ENCODE measurements at regions not wholly inside any gene's neighbourhood (a gene's known extent, or its start where the extent isn't known, plus 50 kb on each side); places are given as distances from the start of the nearest gene placed in this dataset.

DNA sequence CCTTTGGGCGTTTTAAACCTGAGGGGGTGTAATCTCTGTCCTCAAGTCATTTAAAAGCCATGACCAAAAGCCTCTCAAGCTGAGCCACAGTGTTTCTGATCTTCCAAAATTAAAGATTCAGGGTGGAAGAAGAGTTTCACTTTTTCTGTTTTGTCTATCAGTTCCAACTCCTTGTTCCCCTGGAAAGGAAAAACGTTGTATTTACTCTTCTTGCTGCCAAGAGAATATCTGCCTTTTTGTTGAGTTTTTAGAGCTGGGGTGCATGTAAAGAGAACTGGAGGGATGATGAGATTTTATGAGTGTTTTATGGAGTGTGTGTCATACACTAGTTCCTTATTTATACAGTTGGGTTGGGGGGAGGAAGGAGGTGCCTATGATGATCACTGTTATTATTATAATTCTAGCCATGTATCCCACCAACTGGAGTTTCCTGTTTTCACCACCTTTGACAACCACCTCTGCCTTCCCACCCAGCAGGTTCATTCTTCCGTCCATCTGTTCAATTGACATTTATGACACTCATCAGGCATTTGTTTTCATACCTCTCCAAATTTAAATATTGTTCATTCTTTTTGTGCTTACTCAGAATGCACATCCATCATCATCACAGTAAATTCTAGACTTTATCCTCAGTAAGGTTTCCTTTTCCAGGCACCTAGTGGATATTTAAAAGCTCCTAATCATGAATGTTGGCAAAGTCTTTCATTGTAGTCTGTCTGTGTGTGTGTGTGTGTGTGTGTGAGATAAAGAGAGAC is 97.9 kb upstream of the MPDZ start:
- ATAC-seq: no peak
- TF ChIP-seq ZNF565 (CRISPR knock-in tag; conservative IDR thresholded peaks at IDR 0.05; ENCODE audit: low read depth): no peak

DNA sequence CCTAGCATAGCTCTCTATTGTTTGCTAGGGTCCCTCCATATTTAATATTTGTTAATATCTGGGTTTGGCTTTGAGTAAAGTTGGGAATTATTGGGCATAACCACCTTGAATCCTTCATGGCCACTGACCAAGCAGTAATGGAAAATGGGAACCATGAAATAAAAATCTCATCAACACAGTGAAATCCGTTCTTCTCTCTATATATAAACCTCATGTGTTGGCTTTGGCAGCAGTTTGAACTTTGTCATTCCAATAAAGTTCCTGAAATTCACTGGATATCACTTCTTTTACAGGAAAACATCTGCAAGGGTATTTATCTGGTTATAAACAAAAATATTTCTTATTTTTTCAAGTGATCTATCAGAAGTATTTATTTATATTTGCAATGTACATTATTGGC is 93.0 kb upstream of the MPDZ start:
- TF ChIP-seq, protein P1, sequence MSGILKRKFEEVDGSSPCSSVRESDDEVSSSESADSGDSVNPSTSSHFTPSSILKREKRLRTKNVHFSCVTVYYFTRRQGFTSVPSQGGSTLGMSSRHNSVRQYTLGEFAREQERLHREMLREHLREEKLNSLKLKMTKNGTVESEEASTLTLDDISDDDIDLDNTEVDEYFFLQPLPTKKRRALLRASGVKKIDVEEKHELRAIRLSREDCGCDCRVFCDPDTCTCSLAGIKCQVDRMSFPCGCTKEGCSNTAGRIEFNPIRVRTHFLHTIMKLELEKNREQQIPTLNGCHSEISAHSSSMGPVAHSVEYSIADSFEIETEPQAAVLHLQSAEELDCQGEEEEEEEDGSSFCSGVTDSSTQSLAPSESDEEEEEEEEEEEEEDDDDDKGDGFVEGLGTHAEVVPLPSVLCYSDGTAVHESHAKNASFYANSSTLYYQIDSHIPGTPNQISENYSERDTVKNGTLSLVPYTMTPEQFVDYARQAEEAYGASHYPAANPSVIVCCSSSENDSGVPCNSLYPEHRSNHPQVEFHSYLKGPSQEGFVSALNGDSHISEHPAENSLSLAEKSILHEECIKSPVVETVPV (CRISPR knock-in tag; IDR thresholded peaks at IDR 0.05): no peak
- TF ChIP-seq ZNF565 (CRISPR knock-in tag; conservative IDR thresholded peaks at IDR 0.05; ENCODE audit: low read depth): no peak
- TF ChIP-seq, protein P2, sequence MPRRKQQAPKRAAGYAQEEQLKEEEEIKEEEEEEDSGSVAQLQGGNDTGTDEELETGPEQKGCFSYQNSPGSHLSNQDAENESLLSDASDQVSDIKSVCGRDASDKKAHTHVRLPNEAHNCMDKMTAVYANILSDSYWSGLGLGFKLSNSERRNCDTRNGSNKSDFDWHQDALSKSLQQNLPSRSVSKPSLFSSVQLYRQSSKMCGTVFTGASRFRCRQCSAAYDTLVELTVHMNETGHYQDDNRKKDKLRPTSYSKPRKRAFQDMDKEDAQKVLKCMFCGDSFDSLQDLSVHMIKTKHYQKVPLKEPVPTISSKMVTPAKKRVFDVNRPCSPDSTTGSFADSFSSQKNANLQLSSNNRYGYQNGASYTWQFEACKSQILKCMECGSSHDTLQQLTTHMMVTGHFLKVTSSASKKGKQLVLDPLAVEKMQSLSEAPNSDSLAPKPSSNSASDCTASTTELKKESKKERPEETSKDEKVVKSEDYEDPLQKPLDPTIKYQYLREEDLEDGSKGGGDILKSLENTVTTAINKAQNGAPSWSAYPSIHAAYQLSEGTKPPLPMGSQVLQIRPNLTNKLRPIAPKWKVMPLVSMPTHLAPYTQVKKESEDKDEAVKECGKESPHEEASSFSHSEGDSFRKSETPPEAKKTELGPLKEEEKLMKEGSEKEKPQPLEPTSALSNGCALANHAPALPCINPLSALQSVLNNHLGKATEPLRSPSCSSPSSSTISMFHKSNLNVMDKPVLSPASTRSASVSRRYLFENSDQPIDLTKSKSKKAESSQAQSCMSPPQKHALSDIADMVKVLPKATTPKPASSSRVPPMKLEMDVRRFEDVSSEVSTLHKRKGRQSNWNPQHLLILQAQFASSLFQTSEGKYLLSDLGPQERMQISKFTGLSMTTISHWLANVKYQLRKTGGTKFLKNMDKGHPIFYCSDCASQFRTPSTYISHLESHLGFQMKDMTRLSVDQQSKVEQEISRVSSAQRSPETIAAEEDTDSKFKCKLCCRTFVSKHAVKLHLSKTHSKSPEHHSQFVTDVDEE (CRISPR knock-in tag; IDR thresholded peaks at IDR 0.05): no peak
- no peak for ATAC-seq

DNA sequence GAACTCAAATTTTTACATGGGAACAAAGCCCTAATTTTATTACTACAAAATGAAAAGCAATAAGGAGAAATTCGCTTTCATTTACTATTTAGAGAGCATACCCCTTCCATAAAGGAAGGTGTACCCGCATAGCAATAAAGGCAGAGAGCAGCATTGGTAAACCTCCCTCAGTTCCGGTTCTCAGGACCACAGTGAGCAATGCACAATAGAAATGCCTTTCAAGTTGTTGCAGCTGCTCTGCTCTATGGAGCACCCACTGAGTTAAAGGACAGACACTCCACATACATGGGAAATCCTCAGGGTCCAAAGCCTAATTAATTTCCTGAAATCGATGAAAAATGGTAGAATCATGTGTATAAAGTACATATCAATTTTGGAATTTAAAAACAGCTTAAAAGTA is 89.9 kb upstream of the MPDZ start:
- ATAC-seq: no peak
- TF ChIP-seq ZNF8 (CRISPR knock-in tag; IDR thresholded peaks at IDR 0.05) (no peak), ZFP30 (CRISPR knock-in tag; IDR thresholded peaks at IDR 0.05) (no peak), ESRRG (CRISPR knock-in tag; IDR thresholded peaks at IDR 0.05) (no peak), CSDC2 (CRISPR knock-in tag; IDR thresholded peaks at IDR 0.05) (no peak), ZC3H10 (CRISPR knock-in tag; IDR thresholded peaks at IDR 0.05) (no peak), ZNF565 (CRISPR knock-in tag; conservative IDR thresholded peaks at IDR 0.05; ENCODE audit: low read depth) (no peak), ZFP3 (CRISPR knock-in tag; IDR thresholded peaks at IDR 0.05) (no peak)

DNA sequence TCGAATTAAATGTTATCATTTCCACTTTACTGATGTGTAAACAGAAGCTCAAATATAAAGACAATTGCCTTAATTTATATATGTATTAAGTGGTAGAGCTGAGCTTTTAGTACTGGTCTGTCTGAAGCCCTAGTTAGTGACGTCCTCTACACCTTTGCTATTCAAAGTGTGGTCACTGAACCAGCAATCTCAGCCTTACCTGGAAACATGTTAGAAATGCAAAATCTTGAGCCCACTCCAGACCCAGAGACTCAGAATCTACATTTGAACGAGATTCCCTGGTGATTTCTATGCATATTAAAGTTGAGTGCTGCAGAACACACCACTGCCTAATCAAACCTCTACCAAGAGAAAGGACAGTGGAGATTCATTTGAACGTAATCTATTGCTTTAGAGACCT is 88.3 kb upstream of the MPDZ start:
- TF ChIP-seq ZFP3 (CRISPR knock-in tag; IDR thresholded peaks at IDR 0.05): no peak
- TF ChIP-seq ZFP30 (CRISPR knock-in tag; IDR thresholded peaks at IDR 0.05): no peak
- TF ChIP-seq, protein P2 (CRISPR knock-in tag; IDR thresholded peaks at IDR 0.05): no peak
- TF ChIP-seq, protein P3, sequence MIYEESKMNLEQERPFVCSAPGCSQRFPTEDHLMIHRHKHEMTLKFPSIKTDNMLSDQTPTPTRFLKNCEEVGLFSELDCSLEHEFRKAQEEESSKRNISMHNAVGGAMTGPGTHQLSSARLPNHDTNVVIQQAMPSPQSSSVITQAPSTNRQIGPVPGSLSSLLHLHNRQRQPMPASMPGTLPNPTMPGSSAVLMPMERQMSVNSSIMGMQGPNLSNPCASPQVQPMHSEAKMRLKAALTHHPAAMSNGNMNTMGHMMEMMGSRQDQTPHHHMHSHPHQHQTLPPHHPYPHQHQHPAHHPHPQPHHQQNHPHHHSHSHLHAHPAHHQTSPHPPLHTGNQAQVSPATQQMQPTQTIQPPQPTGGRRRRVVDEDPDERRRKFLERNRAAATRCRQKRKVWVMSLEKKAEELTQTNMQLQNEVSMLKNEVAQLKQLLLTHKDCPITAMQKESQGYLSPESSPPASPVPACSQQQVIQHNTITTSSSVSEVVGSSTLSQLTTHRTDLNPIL (CRISPR knock-in tag; IDR thresholded peaks at IDR 0.05; ENCODE audit: low read depth): no peak
- TF ChIP-seq ARNTL (CRISPR knock-in tag; IDR thresholded peaks at IDR 0.05; ENCODE audit: borderline replicate concordance, low read depth): no peak
- no peak for TF ChIP-seq SNAI2 (CRISPR knock-in tag; IDR thresholded peaks at IDR 0.05)
- TF ChIP-seq ESRRG (CRISPR knock-in tag; IDR thresholded peaks at IDR 0.05): no peak
- TF ChIP-seq, protein P4, sequence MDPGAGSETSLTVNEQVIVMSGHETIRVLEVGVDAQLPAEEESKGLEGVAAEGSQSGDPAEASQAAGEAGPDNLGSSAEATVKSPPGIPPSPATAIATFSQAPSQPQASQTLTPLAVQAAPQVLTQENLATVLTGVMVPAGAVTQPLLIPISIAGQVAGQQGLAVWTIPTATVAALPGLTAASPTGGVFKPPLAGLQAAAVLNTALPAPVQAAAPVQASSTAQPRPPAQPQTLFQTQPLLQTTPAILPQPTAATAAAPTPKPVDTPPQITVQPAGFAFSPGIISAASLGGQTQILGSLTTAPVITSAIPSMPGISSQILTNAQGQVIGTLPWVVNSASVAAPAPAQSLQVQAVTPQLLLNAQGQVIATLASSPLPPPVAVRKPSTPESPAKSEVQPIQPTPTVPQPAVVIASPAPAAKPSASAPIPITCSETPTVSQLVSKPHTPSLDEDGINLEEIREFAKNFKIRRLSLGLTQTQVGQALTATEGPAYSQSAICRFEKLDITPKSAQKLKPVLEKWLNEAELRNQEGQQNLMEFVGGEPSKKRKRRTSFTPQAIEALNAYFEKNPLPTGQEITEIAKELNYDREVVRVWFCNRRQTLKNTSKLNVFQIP (CRISPR knock-in tag; IDR thresholded peaks at IDR 0.05; ENCODE audit: borderline replicate concordance, low read depth): no peak
- TF ChIP-seq BACH2 (CRISPR knock-in tag; IDR thresholded peaks at IDR 0.05; ENCODE audit: borderline replicate concordance): no peak
- no peak for TF ChIP-seq ZNF8 (CRISPR knock-in tag; IDR thresholded peaks at IDR 0.05)
- TF ChIP-seq, protein P1 (CRISPR knock-in tag; IDR thresholded peaks at IDR 0.05): no peak
- no peak for TF ChIP-seq RARB (CRISPR knock-in tag; IDR thresholded peaks at IDR 0.05)
- no peak for TF ChIP-seq TOX (CRISPR knock-in tag; IDR thresholded peaks at IDR 0.05; ENCODE audit: borderline replicate concordance)
- TF ChIP-seq ZNF565 (CRISPR knock-in tag; conservative IDR thresholded peaks at IDR 0.05; ENCODE audit: low read depth): no peak
- no peak for TF ChIP-seq OSR1 (CRISPR knock-in tag; IDR thresholded peaks at IDR 0.05)
- TF ChIP-seq TCF4 (CRISPR knock-in tag; IDR thresholded peaks at IDR 0.05; ENCODE audit: borderline replicate concordance): no peak
- TF ChIP-seq ISL1 (CRISPR knock-in tag; IDR thresholded peaks at IDR 0.05): no peak
- TF ChIP-seq GLIS3 (CRISPR knock-in tag; IDR thresholded peaks at IDR 0.05): no peak
- ATAC-seq: no peak

Measured in SK-N-SH treated with all-trans-retinoic acid at 6 μM for 48 hours (cell line).